ENCODE measurements at regions not wholly inside any gene's neighbourhood (a gene's known extent, or its start where the extent isn't known, plus 50 kb on each side); places are given as distances from the start of the nearest gene placed in this dataset.

- no peaks in the 10 kb centered on the region for H3K27me3 Mint-ChIP-seq
- Histone ChIP-seq H3K27ac (ENCODE audit: low read length in 2 of 2) (no peak overlapping the region), H2AFZ (ENCODE audit: insufficient read depth, low read depth, low read length, poor library complexity, severe bottlenecking) (no peak overlapping the region), H3K4me2 (replicated peaks; ENCODE audit: low read depth, low read length, poor library complexity, severe bottlenecking) (no peak overlapping the region), H3K27me3 (replicated peaks in 1 of 4; ENCODE audit: control extremely low read depth in 1 of 4, control insufficient read depth in 3 of 4, insufficient read depth in 4 of 4, low read length in 3 of 4) (no peaks in the 10 kb centered on the region), H3K36me3 (replicated peaks in 1 of 2; ENCODE audit: control extremely low read depth in 1 of 2, control insufficient read depth in 1 of 2, extremely low read depth in 1 of 2, insufficient read depth in 2 of 2, low read length in 1 of 2) (no peaks in the 10 kb centered on the region), H3K9ac (ENCODE audit: low read length) (no peak overlapping the region), H3K4me3 (ENCODE audit: control extremely low read depth in 1 of 5, extremely low read depth in 1 of 5, insufficient read depth in 1 of 5, low read depth in 2 of 5, low read length in 4 of 5) (no peak overlapping the region), H3K4me1 (ENCODE audit: control insufficient read depth in 2 of 2, insufficient read depth in 2 of 2, low read length in 2 of 2) (no peaks in the 10 kb centered on the region), H4K20me1 (ENCODE audit: control insufficient read depth, insufficient read depth, low read length, poor library complexity, severe bottlenecking) (no peaks in the 10 kb centered on the region), H3K9me3 (ENCODE audit: control extremely low read depth in 1 of 3, control insufficient read depth in 2 of 3, insufficient read depth in 1 of 3, low read length in 2 of 3) (peaks cover 0 to 2% (median 0%) of the 10 kb centered on the region in 3 donors), H3K79me2 (ENCODE audit: control insufficient read depth, insufficient read depth, low read length) (no peaks in the 10 kb centered on the region)
- peaks cover 6% of the 10 kb centered on the region for H3K9me3 Mint-ChIP-seq (ENCODE audit: insufficient read depth)
- intact Hi-C loops (cut with micrococcal nuclease) = no loop called here
- no peak overlapping the region for H3K27ac Mint-ChIP-seq
- TF ChIP-seq EZH2 (IDR thresholded peaks at IDR 0.05; ENCODE audit: borderline replicate concordance, insufficient read depth, low read depth, low read length, poor library complexity, severe bottlenecking) (no peak), CTCF (IDR thresholded peaks at IDR 0.05) (no peak)
- no peaks in the 10 kb centered on the region for H3K4me1 Mint-ChIP-seq
- ATAC-seq (ENCODE audit: low read depth) = no peak
- H3K4me3 Mint-ChIP-seq = no peak overlapping the region
- POLR2A ChIA-PET = no interaction called here
- DNase-seq = no peak
- CTCF ChIA-PET = no interaction called here
Measured at GRCh38 chr2:14350856-14351255, 281.7 kb upstream of the LRATD1 start.

- Mint-ChIP-seq H3K4me1 (no peaks in the 10 kb centered on the region), H3K27me3 (no peaks in the 10 kb centered on the region), H3K27ac (no peak overlapping the region), H3K4me3 (no peak overlapping the region), H3K9me3 (ENCODE audit: insufficient read depth) (peaks cover 6% of the 10 kb centered on the region)
- H3K4me3 ChIP-seq (ENCODE audit: control extremely low read depth in 1 of 5, extremely low read depth in 1 of 5, insufficient read depth in 1 of 5, low read depth in 2 of 5, low read length in 4 of 5) = no peak overlapping the region
- no peak overlapping the region for H3K27ac ChIP-seq (ENCODE audit: low read length in 2 of 2)
- DNase-seq (no peak), ATAC-seq (ENCODE audit: low read depth) (no peak)
- peaks cover 0 to 2% (median 0%) of the 10 kb centered on the region in 3 donors for H3K9me3 ChIP-seq (ENCODE audit: control extremely low read depth in 1 of 3, control insufficient read depth in 2 of 3, insufficient read depth in 1 of 3, low read length in 2 of 3)
- H3K4me1 ChIP-seq (ENCODE audit: control insufficient read depth in 2 of 2, insufficient read depth in 2 of 2, low read length in 2 of 2) = no peaks in the 10 kb centered on the region
- no peaks in the 10 kb centered on the region for H3K79me2 ChIP-seq (ENCODE audit: control insufficient read depth, insufficient read depth, low read length)
- no peak overlapping the region for H2AFZ ChIP-seq (ENCODE audit: insufficient read depth, low read depth, low read length, poor library complexity, severe bottlenecking)
- no peaks in the 10 kb centered on the region for H3K36me3 ChIP-seq (replicated peaks in 1 of 2; ENCODE audit: control extremely low read depth in 1 of 2, control insufficient read depth in 1 of 2, extremely low read depth in 1 of 2, insufficient read depth in 2 of 2, low read length in 1 of 2)
- POLR2A ChIA-PET = no interaction called here
- no peak overlapping the region for H3K4me2 ChIP-seq (replicated peaks; ENCODE audit: low read depth, low read length, poor library complexity, severe bottlenecking)
- no peaks in the 10 kb centered on the region for H4K20me1 ChIP-seq (ENCODE audit: control insufficient read depth, insufficient read depth, low read length, poor library complexity, severe bottlenecking)
- no peak overlapping the region for H3K9ac ChIP-seq (ENCODE audit: low read length)
- CTCF ChIA-PET = interaction anchor here (1.5 kb wide), 1 partner anchor 9 kb away, joined by 4 read pairs; no protein-coding TSS in a partner anchor
- H3K27me3 ChIP-seq (replicated peaks in 1 of 4; ENCODE audit: control extremely low read depth in 1 of 4, control insufficient read depth in 3 of 4, insufficient read depth in 4 of 4, low read length in 3 of 4) = no peaks in the 10 kb centered on the region
- TF ChIP-seq CTCF (IDR thresholded peaks at IDR 0.05) = no peak
- TF ChIP-seq EZH2 (IDR thresholded peaks at IDR 0.05; ENCODE audit: borderline replicate concordance, insufficient read depth, low read depth, low read length, poor library complexity, severe bottlenecking) = no peak
- intact Hi-C loops (cut with micrococcal nuclease) = no loop called here
Measured at GRCh38 chr2:14352067-14352466, 280.4 kb upstream of the LRATD1 start.

Measured in B cell (primary cell).